Progenitor cell of endocrine pancreas (in vitro differentiated cells): ENCODE measurements at regions not wholly inside any gene's neighbourhood (a gene's known extent, or its start where the extent isn't known, plus 50 kb on each side); places are given as distances from the start of the nearest gene placed in this dataset.

ENCODE experiments used
- DNase-seq: peaks from one replicate; pipeline ENCODE4 v3.0.0; 2021; ENCODE audit warnings: low spot score; ENCODE audit not compliant: unreplicated experiment
- H3K27ac Mint-ChIP-seq: 2 replicates; pipeline ENCODE4 v1.8.0; 2021; ENCODE audit warnings: mild to moderate bottlenecking, moderate library complexity, mixed read lengths
- H3K27me3 Mint-ChIP-seq: 2 replicates; pipeline ENCODE4 v1.8.0; 2021; ENCODE audit warnings: mixed read lengths
- H3K36me3 Mint-ChIP-seq: 2 replicates; pipeline ENCODE4 v1.8.0; 2022; ENCODE audit warnings: mixed read lengths; ENCODE audit not compliant: insufficient read depth
- H3K4me1 Mint-ChIP-seq: 2 replicates; pipeline ENCODE4 v1.8.0; 2021; ENCODE audit warnings: low read depth, mixed read lengths
- H3K4me3 Mint-ChIP-seq: 2 replicates; pipeline ENCODE4 v1.8.0; 2021; ENCODE audit warnings: low read depth, mild to moderate bottlenecking, moderate library complexity, mixed read lengths
- H3K9me3 Mint-ChIP-seq: 2 replicates; pipeline ENCODE4 v1.8.0; 2021; ENCODE audit warnings: low read depth, mixed read lengths
- TF ChIP-seq, protein P1 (sequence below): fragments of 200-600 bp; sonication (generic); IDR thresholded peaks from one replicate; pipeline ENCODE4 v1.5.0; 2021; ENCODE audit warnings: antibody characterized with exemption, mild to moderate bottlenecking; ENCODE audit not compliant: unreplicated experiment

DNA sequence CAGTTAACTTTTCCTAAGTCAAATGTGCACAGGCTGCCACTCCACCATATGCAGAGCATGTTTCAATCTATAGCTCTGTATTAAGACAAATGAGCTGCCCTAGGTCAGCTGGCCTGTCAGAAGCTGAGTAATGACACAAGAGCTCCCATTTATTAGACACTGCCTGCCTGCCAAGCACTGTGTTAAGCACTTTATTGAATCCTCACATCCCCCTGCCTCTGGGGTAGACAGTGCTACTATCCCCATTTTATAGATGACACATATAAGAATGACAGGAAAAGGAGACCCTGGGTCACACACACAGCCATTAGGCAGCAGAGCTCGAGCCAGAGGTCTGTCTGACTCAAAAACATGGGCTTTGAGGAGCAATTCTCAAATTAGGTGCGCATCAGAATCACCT, 179.8 kb upstream of the PDE1C start:
- peaks cover 22% of the 10 kb centered on the region for H3K27me3 Mint-ChIP-seq
- no peaks in the 10 kb centered on the region for H3K9me3 Mint-ChIP-seq
- no peak overlapping the region for H3K4me3 Mint-ChIP-seq
- no peaks in the 10 kb centered on the region for H3K36me3 Mint-ChIP-seq
- TF ChIP-seq, protein P1, sequence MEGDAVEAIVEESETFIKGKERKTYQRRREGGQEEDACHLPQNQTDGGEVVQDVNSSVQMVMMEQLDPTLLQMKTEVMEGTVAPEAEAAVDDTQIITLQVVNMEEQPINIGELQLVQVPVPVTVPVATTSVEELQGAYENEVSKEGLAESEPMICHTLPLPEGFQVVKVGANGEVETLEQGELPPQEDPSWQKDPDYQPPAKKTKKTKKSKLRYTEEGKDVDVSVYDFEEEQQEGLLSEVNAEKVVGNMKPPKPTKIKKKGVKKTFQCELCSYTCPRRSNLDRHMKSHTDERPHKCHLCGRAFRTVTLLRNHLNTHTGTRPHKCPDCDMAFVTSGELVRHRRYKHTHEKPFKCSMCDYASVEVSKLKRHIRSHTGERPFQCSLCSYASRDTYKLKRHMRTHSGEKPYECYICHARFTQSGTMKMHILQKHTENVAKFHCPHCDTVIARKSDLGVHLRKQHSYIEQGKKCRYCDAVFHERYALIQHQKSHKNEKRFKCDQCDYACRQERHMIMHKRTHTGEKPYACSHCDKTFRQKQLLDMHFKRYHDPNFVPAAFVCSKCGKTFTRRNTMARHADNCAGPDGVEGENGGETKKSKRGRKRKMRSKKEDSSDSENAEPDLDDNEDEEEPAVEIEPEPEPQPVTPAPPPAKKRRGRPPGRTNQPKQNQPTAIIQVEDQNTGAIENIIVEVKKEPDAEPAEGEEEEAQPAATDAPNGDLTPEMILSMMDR = no peak
- H3K4me1 Mint-ChIP-seq = peaks cover 3% of the 10 kb centered on the region
- no peak for DNase-seq
- H3K27ac Mint-ChIP-seq = no peak overlapping the region

DNA sequence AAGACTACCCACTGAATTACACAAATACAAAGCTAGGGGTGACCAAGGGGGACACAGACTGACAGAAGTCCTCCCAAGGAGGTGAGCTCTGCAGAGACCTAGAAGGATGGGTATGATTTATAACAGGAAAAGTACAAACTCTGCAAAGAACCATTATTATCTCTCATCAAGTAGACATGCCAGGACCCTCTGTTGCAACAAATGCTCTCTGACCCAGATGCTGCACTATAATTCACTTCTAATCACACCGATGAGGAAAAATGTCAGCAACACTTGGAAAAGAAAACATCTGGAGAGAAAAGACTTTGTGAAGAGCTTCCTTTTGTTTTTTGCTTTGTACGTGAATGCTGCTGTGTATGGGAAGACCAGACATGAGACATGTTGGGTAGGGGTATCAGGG, 178.3 kb upstream of the PDE1C start:
- Mint-ChIP-seq H3K27ac (no peak overlapping the region), H3K9me3 (no peaks in the 10 kb centered on the region), H3K4me1 (peaks cover 3% of the 10 kb centered on the region), H3K27me3 (peaks cover 22% of the 10 kb centered on the region), H3K36me3 (no peaks in the 10 kb centered on the region), H3K4me3 (no peak overlapping the region)
- TF ChIP-seq, protein P1 = no peak
- DNase-seq = no peak

DNA sequence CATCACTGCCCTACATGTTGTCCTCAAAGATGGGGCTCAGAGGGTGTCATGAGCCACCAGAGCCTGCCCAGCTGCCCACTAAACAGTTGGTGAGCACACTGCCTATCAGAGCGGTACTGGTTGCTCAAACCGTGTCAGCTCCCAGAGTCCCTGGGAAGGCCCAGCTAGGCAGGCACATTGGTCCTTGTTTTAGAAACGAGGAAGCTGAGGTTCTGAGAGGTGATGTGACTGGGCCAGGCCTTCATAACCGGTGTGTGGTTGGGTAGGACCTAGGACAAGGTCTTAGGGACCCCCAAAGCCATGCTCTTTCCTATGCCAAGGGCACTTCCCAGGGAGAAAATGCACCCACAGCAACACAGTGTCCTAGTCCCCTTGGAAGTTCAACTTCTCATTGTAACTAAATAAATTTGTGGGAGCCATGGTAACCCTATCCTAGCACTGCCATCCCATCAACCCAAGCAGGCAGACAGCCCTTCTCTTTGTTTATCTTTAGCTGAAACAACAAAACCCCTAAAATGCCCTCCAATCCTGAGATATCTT, 174.7 kb upstream of the PDE1C start:
- no peak overlapping the region for H3K4me3 Mint-ChIP-seq
- no peaks in the 10 kb centered on the region for H3K9me3 Mint-ChIP-seq
- H3K4me1 Mint-ChIP-seq = no peaks in the 10 kb centered on the region
- H3K36me3 Mint-ChIP-seq = no peaks in the 10 kb centered on the region
- no peak overlapping the region for H3K27ac Mint-ChIP-seq
- peaks cover 16% of the 10 kb centered on the region for H3K27me3 Mint-ChIP-seq
- TF ChIP-seq, protein P1 = no peak
- no peak for DNase-seq

DNA sequence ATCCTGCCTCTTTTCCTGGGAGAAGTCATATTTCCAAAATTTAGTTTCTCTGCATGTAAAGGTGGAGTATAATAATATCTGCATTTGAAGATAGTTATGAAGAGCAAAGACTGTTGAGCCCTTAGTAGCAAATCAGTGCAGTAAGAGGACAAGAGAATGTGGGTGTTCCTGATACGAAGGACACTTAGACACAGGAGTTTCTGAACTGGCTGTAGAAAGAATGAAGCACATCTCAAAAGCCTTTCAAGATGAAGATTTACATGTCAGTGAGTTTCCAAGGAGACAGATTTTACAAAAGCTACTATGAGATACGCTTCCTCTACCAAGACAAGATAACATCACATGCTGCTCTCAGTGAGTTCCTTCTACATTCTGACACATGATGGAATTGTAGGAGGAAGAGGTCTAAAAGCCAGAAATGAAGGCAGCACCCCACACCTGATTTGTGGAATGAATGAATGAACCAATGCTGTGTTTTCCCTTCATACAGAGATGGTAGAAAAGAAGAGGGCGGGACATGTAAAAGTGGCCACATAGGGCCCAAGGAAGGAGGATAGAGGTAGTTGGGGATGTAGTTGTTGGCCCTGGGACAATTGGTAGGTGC, 173.6 kb upstream of the PDE1C start:
- H3K36me3 Mint-ChIP-seq = no peaks in the 10 kb centered on the region
- TF ChIP-seq, protein P1 = no peak
- no peak overlapping the region for H3K27ac Mint-ChIP-seq
- H3K9me3 Mint-ChIP-seq = no peaks in the 10 kb centered on the region
- no peak overlapping the region for H3K4me3 Mint-ChIP-seq
- H3K27me3 Mint-ChIP-seq = peaks cover 14% of the 10 kb centered on the region
- DNase-seq = no peak
- no peaks in the 10 kb centered on the region for H3K4me1 Mint-ChIP-seq

DNA sequence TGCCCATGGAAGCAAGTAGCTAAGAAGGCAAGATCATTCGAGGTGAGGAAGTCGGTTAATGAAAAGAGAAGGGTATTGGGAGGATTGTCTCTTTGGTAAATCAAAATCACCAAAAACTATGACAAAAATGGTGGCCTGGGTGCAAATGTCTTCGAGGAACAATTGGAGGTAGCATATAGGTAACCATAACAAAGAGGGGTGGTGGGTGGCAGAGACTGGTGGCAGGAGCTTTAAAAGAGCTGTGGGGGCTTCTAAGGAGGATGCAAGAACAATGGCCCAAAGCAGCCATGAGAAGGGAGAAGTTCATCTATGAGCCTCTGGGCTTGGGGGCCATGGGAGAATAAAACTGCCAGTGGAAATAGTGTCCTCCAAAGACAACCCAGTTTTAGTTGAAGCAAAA, 172.2 kb upstream of the PDE1C start:
- Mint-ChIP-seq H3K4me3 (no peak overlapping the region), H3K9me3 (no peaks in the 10 kb centered on the region), H3K27me3 (peaks cover 3% of the 10 kb centered on the region), H3K27ac (no peak overlapping the region), H3K4me1 (no peaks in the 10 kb centered on the region), H3K36me3 (no peaks in the 10 kb centered on the region)
- DNase-seq = no peak
- TF ChIP-seq, protein P1 = no peak
